ENCODE measurements at regions not wholly inside any gene's neighbourhood (a gene's known extent, or its start where the extent isn't known, plus 50 kb on each side); places are given as distances from the start of the nearest gene placed in this dataset.
"Not testable (repeated sequence)": the region's sequence is repeated elsewhere in the genome, so short reads cannot be mapped to it uniquely, and the experiment has no call there.

GRCh38 chr3:177705976-177706823 lies 508.9 kb upstream of the TBL1XR1 start:
- no peak for DNase-seq (ENCODE audit: low spot score)

- not testable (repeated sequence) for DNase-seq (ENCODE audit: low spot score)
Measured at GRCh38 chr3:177709470-177709869, 512.2 kb upstream of the TBL1XR1 start.

GRCh38 chr3:177710506-177710905 lies 513.2 kb upstream of the TBL1XR1 start:
- DNase-seq (ENCODE audit: low spot score) = no peak

- DNase-seq (ENCODE audit: low spot score) = no peak
Measured at GRCh38 chr3:177711637-177712036, 514.4 kb upstream of the TBL1XR1 start.

- no peak for DNase-seq (ENCODE audit: low spot score)
Measured at GRCh38 chr3:177713928-177714900, 516.9 kb upstream of the TBL1XR1 start.

GRCh38 chr3:177714945-177715344 lies 517.7 kb upstream of the TBL1XR1 start:
- DNase-seq (ENCODE audit: low spot score) = no peak

GRCh38 chr3:177715980-177716379 lies 518.7 kb upstream of the TBL1XR1 start:
- DNase-seq (ENCODE audit: low spot score) = no peak

GRCh38 chr3:177720927-177721326 lies 523.6 kb upstream of the TBL1XR1 start:
- DNase-seq (ENCODE audit: low spot score) = not testable (repeated sequence)

GRCh38 chr3:177721864-177722785 lies 524.8 kb upstream of the TBL1XR1 start:
- no peak for DNase-seq (ENCODE audit: low spot score)

- no peak for DNase-seq (ENCODE audit: low spot score)
Measured at GRCh38 chr3:177724020-177724638, 526.8 kb upstream of the TBL1XR1 start.

GRCh38 chr3:177725165-177725564 lies 527.9 kb upstream of the TBL1XR1 start:
- no peak for DNase-seq (ENCODE audit: low spot score)

GRCh38 chr3:177726807-177727206 lies 529.5 kb upstream of the TBL1XR1 start:
- no peak for DNase-seq (ENCODE audit: low spot score)

GRCh38 chr3:177729956-177730681 lies 532.8 kb upstream of the TBL1XR1 start:
- DNase-seq (ENCODE audit: low spot score) = no peak

GRCh38 chr3:177730814-177731213 lies 533.5 kb upstream of the TBL1XR1 start:
- DNase-seq (ENCODE audit: low spot score) = no peak

GRCh38 chr3:177731644-177732268 lies 534.5 kb upstream of the TBL1XR1 start:
- DNase-seq (ENCODE audit: low spot score) = peak; percentile 25

GRCh38 chr3:177733233-177733632 lies 536.0 kb upstream of the TBL1XR1 start:
- no peak for DNase-seq (ENCODE audit: low spot score)

- no peak for DNase-seq (ENCODE audit: low spot score)
Measured at GRCh38 chr3:177733936-177734335, 536.7 kb upstream of the TBL1XR1 start.

GRCh38 chr3:177735431-177735830 lies 538.1 kb upstream of the TBL1XR1 start:
- no peak for DNase-seq (ENCODE audit: low spot score)

GRCh38 chr3:177739461-177739860 lies 542.2 kb upstream of the TBL1XR1 start:
- DNase-seq (ENCODE audit: low spot score) = no peak

GRCh38 chr3:177740254-177740653 lies 543.0 kb upstream of the TBL1XR1 start:
- DNase-seq (ENCODE audit: low spot score) = no peak

All from AG20443 (cell line).